GM19193 (cell line): ENCODE measurements at regions not wholly inside any gene's neighbourhood (a gene's known extent, or its start where the extent isn't known, plus 50 kb on each side); places are given as distances from the start of the nearest gene placed in this dataset.

Experiments used
- POLR2A ChIP-seq: IDR thresholded peaks from 4 replicates; pipeline ENCODE4 v1.6.1; 2011; ENCODE audit not compliant: insufficient read depth, insufficient read length; ENCODE audit errors: extremely low read depth

GRCh38 chr7:142566271-142566670 lies 183.0 kb upstream of the PRSS1 start:
- no peak for TF ChIP-seq POLR2A

GRCh38 chr7:142563470-142563869 lies 185.8 kb upstream of the PRSS1 start:
- TF ChIP-seq POLR2A = no peak

- no peak for TF ChIP-seq POLR2A
Measured at GRCh38 chr7:142562688-142563087, 186.6 kb upstream of the PRSS1 start.

- TF ChIP-seq POLR2A = no peak
Measured at GRCh38 chr7:142560166-142560565, 189.1 kb upstream of the PRSS1 start.

- no peak for TF ChIP-seq POLR2A
Measured at GRCh38 chr7:142557971-142558582, 191.2 kb upstream of the PRSS1 start.

GRCh38 chr7:142556740-142557139 lies 192.5 kb upstream of the PRSS1 start:
- TF ChIP-seq POLR2A = no peak

GRCh38 chr7:142554560-142555532 lies 194.4 kb upstream of the PRSS1 start:
- no peak for TF ChIP-seq POLR2A

GRCh38 chr7:142553216-142553615 lies 196.1 kb upstream of the PRSS1 start:
- TF ChIP-seq POLR2A = no peak

- no peak for TF ChIP-seq POLR2A
Measured at GRCh38 chr7:142548978-142549377, 200.3 kb upstream of the PRSS1 start.

GRCh38 chr7:142546452-142546851 lies 202.8 kb upstream of the PRSS1 start:
- TF ChIP-seq POLR2A = no peak

GRCh38 chr7:142542942-142543341 lies 206.3 kb upstream of the PRSS1 start:
- TF ChIP-seq POLR2A = no peak

GRCh38 chr7:142542105-142542504 lies 207.2 kb upstream of the PRSS1 start:
- TF ChIP-seq POLR2A = no peak

GRCh38 chr7:142540371-142540770 lies 208.9 kb upstream of the PRSS1 start:
- TF ChIP-seq POLR2A = no peak

GRCh38 chr7:142539901-142540300 lies 209.4 kb upstream of the PRSS1 start:
- no peak for TF ChIP-seq POLR2A

GRCh38 chr7:142537760-142538159 lies 211.5 kb upstream of the PRSS1 start:
- TF ChIP-seq POLR2A = no peak
